Astrocyte (in vitro differentiated cells and primary cell): ENCODE measurements at regions not wholly inside any gene's neighbourhood (a gene's known extent, or its start where the extent isn't known, plus 50 kb on each side); places are given as distances from the start of the nearest gene placed in this dataset.
"Not testable (repeated sequence)": the region's sequence is repeated elsewhere in the genome, so short reads cannot be mapped to it uniquely, and the experiment has no call there.

ENCODE experiments used
- DNase-seq: peaks from one replicate; pipeline ENCODE4 v3.0.0-alpha.2; 2010; ENCODE audit warnings: low read depth
- FAIRE-seq: peaks from 2 replicates; lab custom pipeline; 2011; peaks lifted over from hg19 to GRCh38; lab: Jason Lieb, UNC
- H2AFZ ChIP-seq: 2 replicates; pipeline ENCODE4 v1.6.0; 2012; ENCODE audit warnings: low read depth, low read length, inconsistent platforms
- H3K27ac ChIP-seq: 2 replicates; pipeline ENCODE4 v1.5.1; 2011; ENCODE audit warnings: low read depth, low read length, inconsistent platforms
- H3K27me3 ChIP-seq: 2 replicates; pipeline ENCODE4 v1.6.0; 2011; ENCODE audit warnings: low read length, inconsistent platforms; ENCODE audit not compliant: insufficient read depth
- H3K36me3 ChIP-seq: 2 replicates; pipeline ENCODE4 v1.5.1; 2011; ENCODE audit warnings: low read length, inconsistent platforms; ENCODE audit not compliant: insufficient read depth
- H3K4me1 ChIP-seq: 2 replicates; pipeline ENCODE4 v1.5.1; 2011; ENCODE audit warnings: low read length, inconsistent platforms; ENCODE audit not compliant: insufficient read depth
- H3K4me2 ChIP-seq: 2 replicates; pipeline ENCODE4 v1.6.0; 2012; ENCODE audit warnings: low read length, inconsistent platforms
- H3K4me3 ChIP-seq: 2 replicates; pipeline ENCODE4 v1.5.1; 2011; ENCODE audit warnings: low read depth, mild to moderate bottlenecking, low read length, inconsistent platforms; ENCODE audit not compliant: insufficient read depth
- H3K79me2 ChIP-seq: 2 replicates; pipeline ENCODE4 v1.6.0; 2012; ENCODE audit warnings: mild to moderate bottlenecking, low read length, inconsistent platforms; ENCODE audit not compliant: insufficient read depth
- H3K9ac ChIP-seq: 2 replicates; pipeline ENCODE4 v1.6.0; 2012; ENCODE audit warnings: mild to moderate bottlenecking, low read length, inconsistent platforms
- H3K9me3 ChIP-seq: 2 replicates; pipeline ENCODE4 v1.5.1; 2012; ENCODE audit warnings: low read depth, mild to moderate bottlenecking, low read length, inconsistent platforms; ENCODE audit not compliant: insufficient read depth
- H4K20me1 ChIP-seq: 2 replicates; pipeline ENCODE4 v1.6.0; 2012; ENCODE audit warnings: low read length, inconsistent platforms; ENCODE audit not compliant: insufficient read depth
- H3K27ac Mint-ChIP-seq: one replicate; pipeline ENCODE4 v1.8.0; 2021; ENCODE audit warnings: mild to moderate bottlenecking, mixed read lengths; ENCODE audit not compliant: unreplicated experiment
- H3K27me3 Mint-ChIP-seq: one replicate; pipeline ENCODE4 v1.8.0; 2021; ENCODE audit warnings: low read depth, mixed read lengths; ENCODE audit not compliant: unreplicated experiment
- H3K36me3 Mint-ChIP-seq: one replicate; pipeline ENCODE4 v1.8.0; 2021; ENCODE audit warnings: low read depth, mixed read lengths; ENCODE audit not compliant: unreplicated experiment
- H3K4me1 Mint-ChIP-seq: one replicate; pipeline ENCODE4 v1.8.0; 2021; ENCODE audit warnings: low read depth, mixed read lengths; ENCODE audit not compliant: unreplicated experiment
- H3K4me3 Mint-ChIP-seq: one replicate; pipeline ENCODE4 v1.8.0; 2021; ENCODE audit warnings: mild to moderate bottlenecking, moderate library complexity, mixed read lengths; ENCODE audit not compliant: unreplicated experiment
- H3K9me3 Mint-ChIP-seq: one replicate; pipeline ENCODE4 v1.8.0; 2021; ENCODE audit warnings: mild to moderate bottlenecking, mixed read lengths; ENCODE audit not compliant: unreplicated experiment
- EZH2 ChIP-seq: IDR thresholded peaks from 2 replicates; pipeline ENCODE4 v1.6.1; 2012; ENCODE audit warnings: mild to moderate bottlenecking, low read length, inconsistent platforms; ENCODE audit not compliant: insufficient read depth
- TF ChIP-seq, protein P1 (sequence below): IDR thresholded peaks from 2 replicates; pipeline ENCODE4 v1.5.1; 2011; ENCODE audit warnings: low read depth, mild to moderate bottlenecking, inconsistent platforms, low read length, moderate library complexity; ENCODE audit not compliant: insufficient read depth

DNA sequence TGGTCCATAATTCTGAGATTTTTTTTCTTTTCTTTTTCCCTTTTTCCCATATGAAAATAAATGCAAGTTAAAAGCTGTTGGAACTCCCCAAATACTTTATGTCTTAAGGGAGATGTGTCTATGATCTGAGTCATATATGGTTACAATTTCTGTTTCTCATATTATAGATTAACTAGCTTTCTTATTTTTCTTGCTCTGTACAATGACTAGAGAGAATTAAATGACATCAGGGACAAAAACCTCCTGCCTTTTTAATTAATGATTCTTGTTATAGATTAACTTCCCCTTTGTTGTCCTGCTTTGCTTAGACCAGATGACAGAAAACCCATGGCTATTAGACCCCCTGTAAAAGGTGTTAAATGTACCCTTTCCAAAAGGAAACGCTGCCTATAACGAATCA is 643.9 kb upstream of the NXPH2 start:
- Histone ChIP-seq H3K4me3 (no peak overlapping the region), H3K27me3 (no peaks in the 10 kb centered on the region), H3K4me2 (no peak overlapping the region), H3K9ac (no peak overlapping the region), H2AFZ (no peak overlapping the region), H3K79me2 (no peaks in the 10 kb centered on the region), H3K4me1 (no peaks in the 10 kb centered on the region), H4K20me1 (no peaks in the 10 kb centered on the region), H3K27ac (no peak overlapping the region), H3K9me3 (no peaks in the 10 kb centered on the region), H3K36me3 (no peaks in the 10 kb centered on the region)
- no peak overlapping the region for H3K27ac Mint-ChIP-seq
- TF ChIP-seq, protein P1, sequence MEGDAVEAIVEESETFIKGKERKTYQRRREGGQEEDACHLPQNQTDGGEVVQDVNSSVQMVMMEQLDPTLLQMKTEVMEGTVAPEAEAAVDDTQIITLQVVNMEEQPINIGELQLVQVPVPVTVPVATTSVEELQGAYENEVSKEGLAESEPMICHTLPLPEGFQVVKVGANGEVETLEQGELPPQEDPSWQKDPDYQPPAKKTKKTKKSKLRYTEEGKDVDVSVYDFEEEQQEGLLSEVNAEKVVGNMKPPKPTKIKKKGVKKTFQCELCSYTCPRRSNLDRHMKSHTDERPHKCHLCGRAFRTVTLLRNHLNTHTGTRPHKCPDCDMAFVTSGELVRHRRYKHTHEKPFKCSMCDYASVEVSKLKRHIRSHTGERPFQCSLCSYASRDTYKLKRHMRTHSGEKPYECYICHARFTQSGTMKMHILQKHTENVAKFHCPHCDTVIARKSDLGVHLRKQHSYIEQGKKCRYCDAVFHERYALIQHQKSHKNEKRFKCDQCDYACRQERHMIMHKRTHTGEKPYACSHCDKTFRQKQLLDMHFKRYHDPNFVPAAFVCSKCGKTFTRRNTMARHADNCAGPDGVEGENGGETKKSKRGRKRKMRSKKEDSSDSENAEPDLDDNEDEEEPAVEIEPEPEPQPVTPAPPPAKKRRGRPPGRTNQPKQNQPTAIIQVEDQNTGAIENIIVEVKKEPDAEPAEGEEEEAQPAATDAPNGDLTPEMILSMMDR: no peak
- no peak for TF ChIP-seq EZH2
- H3K36me3 Mint-ChIP-seq: no peaks in the 10 kb centered on the region
- H3K4me3 Mint-ChIP-seq: no peak overlapping the region
- no peaks in the 10 kb centered on the region for H3K27me3 Mint-ChIP-seq
- FAIRE-seq: no peak
- H3K9me3 Mint-ChIP-seq: no peaks in the 10 kb centered on the region
- no peak for DNase-seq
- H3K4me1 Mint-ChIP-seq: no peaks in the 10 kb centered on the region

DNA sequence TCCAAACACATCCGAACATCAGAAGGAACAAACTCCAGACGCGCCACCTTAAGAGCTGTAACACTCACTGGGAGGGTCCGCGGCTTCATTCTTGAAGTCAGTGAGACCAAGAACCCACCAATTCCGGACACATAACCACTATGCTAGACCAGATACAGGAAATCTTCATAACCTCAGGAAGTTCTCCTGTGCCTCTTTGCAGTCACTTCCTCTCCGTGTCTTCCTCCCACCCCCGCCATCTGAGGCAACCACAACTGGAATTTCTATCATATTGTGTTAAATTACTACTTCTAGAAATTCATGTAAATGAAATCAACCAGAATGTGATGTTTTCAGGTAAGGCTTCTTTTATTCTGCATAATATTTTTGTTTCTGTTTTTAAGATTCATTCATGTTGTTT is 631.0 kb upstream of the NXPH2 start:
- Mint-ChIP-seq H3K9me3 (peaks cover 2% of the 10 kb centered on the region), H3K4me1 (no peaks in the 10 kb centered on the region), H3K27me3 (no peaks in the 10 kb centered on the region), H3K36me3 (no peaks in the 10 kb centered on the region), H3K27ac (no peak overlapping the region), H3K4me3 (no peak overlapping the region)
- H3K36me3 ChIP-seq: no peaks in the 10 kb centered on the region
- FAIRE-seq: no peak
- H3K4me1 ChIP-seq: no peaks in the 10 kb centered on the region
- H3K27me3 ChIP-seq: no peaks in the 10 kb centered on the region
- H4K20me1 ChIP-seq: no peaks in the 10 kb centered on the region
- H3K27ac ChIP-seq: no peak overlapping the region
- H3K9me3 ChIP-seq: no peaks in the 10 kb centered on the region
- no peak overlapping the region for H2AFZ ChIP-seq
- DNase-seq: no peak
- no peaks in the 10 kb centered on the region for H3K79me2 ChIP-seq
- TF ChIP-seq EZH2: no peak
- TF ChIP-seq, protein P1: no peak
- H3K4me2 ChIP-seq: no peak overlapping the region
- H3K4me3 ChIP-seq: no peak overlapping the region
- H3K9ac ChIP-seq: no peak overlapping the region

DNA sequence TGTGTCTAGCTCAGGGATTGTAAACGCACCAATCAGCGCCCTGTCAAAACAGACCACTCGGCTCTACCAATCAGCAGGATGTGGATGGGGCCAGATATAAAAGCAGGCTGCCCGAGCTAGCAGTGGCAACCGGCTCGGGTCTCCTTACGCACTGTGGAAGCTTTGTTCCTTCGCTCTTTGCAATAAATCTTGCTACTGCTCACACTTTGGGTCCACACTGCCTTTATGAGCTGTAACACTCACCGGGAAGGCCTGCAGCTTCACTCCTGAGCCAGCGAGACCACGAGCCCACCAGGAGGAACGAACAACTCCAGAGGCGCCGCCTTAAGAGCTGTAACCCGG is 630.6 kb upstream of the NXPH2 start:
- not testable (repeated sequence) for H3K27ac ChIP-seq, FAIRE-seq, H3K4me3 ChIP-seq, H3K4me3 Mint-ChIP-seq, H3K4me1 Mint-ChIP-seq, H3K9me3 ChIP-seq, H3K36me3 Mint-ChIP-seq, H3K9me3 Mint-ChIP-seq, H2AFZ ChIP-seq, H3K27ac Mint-ChIP-seq, H3K9ac ChIP-seq, H3K79me2 ChIP-seq, H3K27me3 ChIP-seq, H3K4me2 ChIP-seq, DNase-seq, H3K27me3 Mint-ChIP-seq, H4K20me1 ChIP-seq, H3K36me3 ChIP-seq, H3K4me1 ChIP-seq

DNA sequence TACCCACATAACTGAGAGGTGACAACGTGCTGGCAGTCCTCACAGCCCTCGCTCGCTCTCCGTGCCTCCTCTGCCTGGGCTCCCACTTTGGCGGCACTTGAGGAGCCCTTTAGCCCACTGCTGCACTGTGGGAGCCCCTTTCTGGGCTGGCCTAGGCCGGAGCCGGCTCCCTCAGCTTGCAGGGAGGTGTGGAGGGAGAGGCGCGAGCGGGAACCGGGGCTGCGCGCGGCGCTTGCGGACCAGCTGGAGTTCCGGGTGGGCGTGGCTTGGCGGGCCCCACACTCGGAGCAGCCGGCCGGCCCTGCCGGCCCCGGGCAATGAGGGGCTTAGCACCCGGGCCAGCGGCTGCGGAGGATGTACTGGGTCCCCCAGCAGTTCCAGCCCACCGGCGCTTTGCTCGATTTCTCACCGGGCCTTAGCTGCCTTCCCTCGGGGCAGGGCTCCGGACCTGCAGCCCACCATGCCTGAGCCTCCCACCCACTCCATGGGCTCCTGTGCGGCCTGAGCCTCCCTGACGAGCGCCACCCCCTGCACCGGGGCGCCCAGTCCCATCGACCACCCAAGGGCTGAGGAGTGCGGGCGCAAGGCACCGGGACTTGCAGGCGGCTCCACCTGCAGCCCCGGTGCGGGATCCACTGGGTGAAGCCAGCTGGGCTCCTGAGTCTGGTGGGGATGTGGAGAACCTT is 630.1 kb upstream of the NXPH2 start:
- not testable (repeated sequence) for H3K4me3 ChIP-seq, H4K20me1 ChIP-seq, FAIRE-seq, H3K9me3 ChIP-seq, H3K4me3 Mint-ChIP-seq, H3K27me3 Mint-ChIP-seq, DNase-seq, H3K27ac ChIP-seq, H3K4me1 ChIP-seq, H3K36me3 ChIP-seq, H3K4me1 Mint-ChIP-seq, H3K27ac Mint-ChIP-seq, H3K4me2 ChIP-seq, H3K36me3 Mint-ChIP-seq, H3K9me3 Mint-ChIP-seq, H3K79me2 ChIP-seq, H2AFZ ChIP-seq, H3K9ac ChIP-seq, H3K27me3 ChIP-seq
